Duodenal mucosa (tissue), 2 donors: ENCODE measurements at regions not wholly inside any gene's neighbourhood (a gene's known extent, or its start where the extent isn't known, plus 50 kb on each side); places are given as distances from the start of the nearest gene placed in this dataset.

Experiments used
- H3K27ac ChIP-seq: one replicate; pipeline ENCODE4 v1.7.0; 2013; ENCODE audit warnings: low read depth, low read length
- H3K27me3 ChIP-seq, 2 donors: one replicate each; pipeline ENCODE4 v1.7.0; 2013; ENCODE audit warnings: low read length in 2 of 2, control low read depth in 1 of 2; ENCODE audit not compliant: insufficient read depth in 2 of 2, control insufficient read depth in 1 of 2
- H3K36me3 ChIP-seq, 2 donors: one replicate each; pipeline ENCODE4 v1.7.0; 2013; ENCODE audit warnings: low read length in 2 of 2, control low read depth in 1 of 2; ENCODE audit not compliant: insufficient read depth in 2 of 2, control insufficient read depth in 1 of 2
- H3K4me1 ChIP-seq, 2 donors: one replicate each; pipeline ENCODE4 v1.7.0; 2013; ENCODE audit warnings: low read length in 2 of 2, control low read depth in 1 of 2; ENCODE audit not compliant: insufficient read depth in 2 of 2, control insufficient read depth in 1 of 2
- H3K4me3 ChIP-seq, 2 donors: one replicate each; pipeline ENCODE4 v1.7.0; 2013; ENCODE audit warnings: low read length in 2 of 2, low read depth in 1 of 2
- H3K9ac ChIP-seq, 2 donors: one replicate each; pipeline ENCODE4 v1.7.0; 2013; ENCODE audit warnings: low read length in 2 of 2, low read depth in 1 of 2
- H3K9me3 ChIP-seq, 2 donors: one replicate each; pipeline ENCODE4 v1.7.0; 2013; ENCODE audit warnings: low read length in 2 of 2, control low read depth in 1 of 2; ENCODE audit not compliant: control insufficient read depth in 1 of 2

DNA sequence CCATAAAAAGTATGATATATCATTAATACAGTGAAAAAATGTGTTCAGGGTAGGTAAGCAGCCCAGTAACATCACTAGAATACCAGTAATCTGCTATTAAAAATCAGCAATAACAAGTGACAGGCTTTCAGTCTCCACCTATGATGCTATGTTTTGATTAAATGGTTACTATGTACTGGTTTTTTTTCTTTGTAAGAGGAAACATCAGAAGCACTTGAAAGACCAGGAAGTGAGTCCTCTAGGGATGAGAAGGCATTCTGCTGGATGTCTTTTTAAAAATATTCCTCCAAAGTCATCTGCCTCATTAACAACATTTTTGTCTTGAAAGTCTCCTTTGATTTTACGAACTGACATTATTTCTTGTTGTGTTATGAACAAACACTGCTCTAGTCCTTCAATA lies 136.0 kb upstream of the FAM98A start:
- H3K9me3 ChIP-seq, result no peaks in the 10 kb centered on the region
- H3K9ac ChIP-seq, result no peak overlapping the region
- H3K27ac ChIP-seq, result no peak overlapping the region
- H3K36me3 ChIP-seq, result no peaks in the 10 kb centered on the region
- H3K4me3 ChIP-seq, result no peak overlapping the region
- no peaks in the 10 kb centered on the region for H3K27me3 ChIP-seq
- H3K4me1 ChIP-seq, result no peaks in the 10 kb centered on the region

DNA sequence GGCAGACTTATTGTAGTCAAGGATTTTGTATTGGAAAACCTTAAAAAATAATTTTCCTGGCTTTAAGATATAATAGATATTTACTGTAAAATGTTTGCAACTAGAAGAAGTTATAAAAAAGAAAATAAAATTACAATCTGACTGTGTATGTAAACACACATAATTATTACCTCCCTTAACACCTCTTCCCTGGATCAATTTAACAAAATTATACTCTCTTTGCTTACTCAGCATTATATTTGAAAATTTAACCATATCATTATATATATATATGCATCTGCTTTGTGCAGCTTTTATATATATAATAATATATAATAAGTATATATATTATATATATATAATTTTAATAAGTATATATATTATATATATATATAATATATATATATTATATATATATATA lies 131.7 kb upstream of the FAM98A start:
- H3K4me1 ChIP-seq, result no peaks in the 10 kb centered on the region
- H3K4me3 ChIP-seq, result no peak overlapping the region
- no peak overlapping the region for H3K27ac ChIP-seq
- H3K27me3 ChIP-seq, result no peaks in the 10 kb centered on the region
- H3K36me3 ChIP-seq, result no peaks in the 10 kb centered on the region
- H3K9ac ChIP-seq, result no peak overlapping the region
- H3K9me3 ChIP-seq, result no peaks in the 10 kb centered on the region

DNA sequence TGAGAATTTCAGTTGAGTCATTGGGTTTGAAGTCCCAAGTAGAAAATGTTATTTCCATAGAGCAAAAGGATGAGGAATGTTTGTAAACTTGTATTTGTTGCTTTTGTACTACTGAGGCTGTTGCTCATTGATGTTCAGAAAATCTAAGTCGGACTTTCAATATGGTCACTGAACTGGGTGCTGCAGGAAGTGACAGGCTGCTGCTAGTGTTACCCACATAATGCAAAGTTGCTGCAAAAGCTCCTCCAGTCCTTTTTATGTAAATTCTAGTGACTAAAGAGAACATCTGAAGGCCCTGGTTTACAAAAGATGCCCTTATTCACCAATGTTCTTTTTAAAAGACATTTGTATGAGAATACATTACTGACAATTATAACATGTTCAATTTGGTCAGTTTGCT lies 131.1 kb upstream of the FAM98A start:
- Histone ChIP-seq H3K9ac (no peak overlapping the region), H3K27ac (no peak overlapping the region)

DNA sequence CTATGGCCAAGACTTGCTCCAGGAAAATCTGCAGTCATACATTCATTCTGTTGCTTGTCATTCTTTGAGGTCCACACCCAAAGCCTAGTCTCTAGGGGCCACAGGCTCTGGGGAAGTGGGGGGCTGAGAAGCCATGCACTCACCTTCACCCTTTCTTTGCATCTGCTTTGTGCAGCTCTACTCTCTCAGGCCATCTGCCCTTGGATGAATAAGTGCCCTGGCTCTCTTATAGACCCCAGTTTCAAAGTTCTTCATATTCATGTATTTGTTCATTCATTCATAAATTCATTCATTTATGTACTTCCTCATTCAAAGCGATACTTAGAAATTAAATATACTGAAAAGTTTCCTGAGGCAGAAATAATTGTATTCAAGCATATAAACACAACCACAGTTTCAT lies 130.3 kb upstream of the FAM98A start:
- H3K4me1 ChIP-seq, result no peaks in the 10 kb centered on the region
- no peaks in the 10 kb centered on the region for H3K36me3 ChIP-seq
- H3K27me3 ChIP-seq, result no peaks in the 10 kb centered on the region
- H3K9me3 ChIP-seq, result no peaks in the 10 kb centered on the region
- no peak overlapping the region for H3K27ac ChIP-seq
- no peak overlapping the region for H3K4me3 ChIP-seq
- no peak overlapping the region for H3K9ac ChIP-seq

More for the DNA sequence above, 131.1 kb upstream of the FAM98A start:
- Histone ChIP-seq H3K4me1 (no peaks in the 10 kb centered on the region), H3K4me3 (no peak overlapping the region), H3K9me3 (no peaks in the 10 kb centered on the region), H3K36me3 (no peaks in the 10 kb centered on the region), H3K27me3 (no peaks in the 10 kb centered on the region)

DNA sequence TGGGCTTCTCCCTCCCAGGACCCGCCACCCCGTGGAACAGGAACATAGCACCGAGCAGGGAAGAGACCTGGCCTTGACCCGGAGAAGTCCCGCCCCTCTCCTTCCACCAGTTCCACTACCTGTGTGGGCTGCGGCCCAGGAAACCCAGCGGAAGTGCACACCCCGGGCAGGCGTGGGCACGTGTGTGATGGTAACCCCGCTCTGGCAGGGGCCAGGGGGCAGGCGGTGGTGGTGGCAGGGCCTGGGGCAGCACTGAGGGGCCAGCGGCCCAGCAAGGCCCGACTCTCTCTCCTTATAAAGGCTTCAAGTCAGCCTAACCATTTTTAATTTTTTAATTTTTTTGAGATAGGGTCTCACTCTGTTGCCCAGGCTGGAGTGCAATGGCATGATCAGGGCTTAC lies 129.0 kb upstream of the FAM98A start:
- Histone ChIP-seq H3K4me1 (no peaks in the 10 kb centered on the region), H3K27ac (no peak overlapping the region), H3K4me3 (no peak overlapping the region), H3K9ac (no peak overlapping the region), H3K9me3 (no peaks in the 10 kb centered on the region), H3K27me3 (no peaks in the 10 kb centered on the region), H3K36me3 (no peaks in the 10 kb centered on the region)

DNA sequence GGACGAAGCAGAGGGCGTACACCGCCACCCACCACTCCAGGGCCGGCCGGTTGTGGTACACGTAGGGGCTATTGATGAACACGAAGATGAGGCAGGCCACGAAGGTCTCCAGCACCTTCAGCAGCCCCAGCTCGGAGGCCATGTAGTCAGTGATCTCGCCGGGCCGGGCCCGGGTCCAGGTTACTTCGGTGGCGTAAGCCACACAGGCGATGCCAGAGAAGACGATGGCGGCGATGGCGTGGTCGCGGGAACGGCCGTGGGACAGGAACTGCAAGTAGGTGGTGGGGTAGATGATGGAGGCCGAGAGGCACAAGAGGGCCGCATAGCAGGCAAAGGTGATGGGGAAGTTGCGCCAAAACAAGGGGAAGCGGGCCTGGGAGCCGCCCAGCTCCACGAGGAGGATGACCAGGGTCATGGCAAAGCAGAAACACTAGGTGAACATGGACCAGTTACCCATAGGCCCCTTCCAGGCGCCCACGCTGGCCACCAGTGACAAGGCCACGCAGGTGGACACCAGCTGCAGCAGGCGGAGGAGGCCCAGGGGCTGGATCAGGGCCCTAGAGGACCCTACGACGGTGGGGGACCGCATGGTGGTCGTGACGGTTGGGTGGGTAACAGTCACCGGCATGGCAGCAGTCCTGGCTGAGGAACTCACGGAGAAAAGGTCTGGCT lies 128.4 kb upstream of the FAM98A start:
- Histone ChIP-seq H3K9ac (no peak overlapping the region), H3K36me3 (no peaks in the 10 kb centered on the region), H3K27me3 (no peaks in the 10 kb centered on the region), H3K4me1 (no peaks in the 10 kb centered on the region), H3K9me3 (no peaks in the 10 kb centered on the region), H3K4me3 (no peak overlapping the region), H3K27ac (no peak overlapping the region)

DNA sequence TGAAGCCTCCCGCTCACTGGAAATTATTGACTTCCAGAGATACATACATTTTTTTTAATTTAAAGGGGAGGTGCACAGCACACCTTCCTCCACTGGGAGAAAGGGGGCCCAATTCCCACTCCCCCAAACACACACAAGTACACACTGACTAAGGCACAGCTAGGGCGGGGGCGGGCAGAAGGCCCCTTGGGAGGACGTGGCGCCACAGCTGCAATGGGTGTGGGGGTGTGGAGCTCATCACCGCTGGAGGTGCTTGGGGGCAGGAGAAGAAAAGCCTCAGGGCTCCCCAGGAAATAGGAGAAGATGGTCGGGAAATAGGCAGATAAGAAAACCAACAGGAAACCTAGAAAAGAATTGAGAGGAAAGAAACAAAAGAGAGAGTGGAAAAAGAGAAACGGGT lies 127.3 kb upstream of the FAM98A start:
- Histone ChIP-seq H3K36me3 (no peaks in the 10 kb centered on the region), H3K4me3 (no peak overlapping the region), H3K27me3 (no peaks in the 10 kb centered on the region), H3K4me1 (no peaks in the 10 kb centered on the region), H3K9ac (no peak overlapping the region), H3K9me3 (no peaks in the 10 kb centered on the region), H3K27ac (no peak overlapping the region)

DNA sequence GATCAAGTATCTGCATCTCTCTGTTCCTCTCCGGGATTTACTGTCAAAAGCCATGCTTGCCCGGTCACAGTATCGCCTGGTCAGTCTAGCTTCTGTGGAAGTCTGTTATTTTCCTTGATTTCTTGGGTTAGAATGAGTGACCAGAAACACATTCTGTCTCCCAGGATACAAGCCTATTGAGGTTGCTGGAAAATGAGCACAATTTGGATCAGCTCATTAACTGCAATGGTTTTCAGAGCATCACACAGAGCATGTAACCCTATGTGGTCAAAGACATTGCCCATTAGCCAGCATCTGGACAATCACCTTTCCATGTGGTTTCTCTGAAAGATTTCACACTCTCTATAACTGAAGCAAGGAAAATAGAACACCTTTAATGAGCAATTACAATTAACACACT lies 124.2 kb upstream of the FAM98A start:
- Histone ChIP-seq H3K4me3 (no peak overlapping the region), H3K27me3 (no peaks in the 10 kb centered on the region), H3K4me1 (no peaks in the 10 kb centered on the region), H3K27ac (no peak overlapping the region), H3K9me3 (no peaks in the 10 kb centered on the region), H3K9ac (no peak overlapping the region), H3K36me3 (no peaks in the 10 kb centered on the region)

DNA sequence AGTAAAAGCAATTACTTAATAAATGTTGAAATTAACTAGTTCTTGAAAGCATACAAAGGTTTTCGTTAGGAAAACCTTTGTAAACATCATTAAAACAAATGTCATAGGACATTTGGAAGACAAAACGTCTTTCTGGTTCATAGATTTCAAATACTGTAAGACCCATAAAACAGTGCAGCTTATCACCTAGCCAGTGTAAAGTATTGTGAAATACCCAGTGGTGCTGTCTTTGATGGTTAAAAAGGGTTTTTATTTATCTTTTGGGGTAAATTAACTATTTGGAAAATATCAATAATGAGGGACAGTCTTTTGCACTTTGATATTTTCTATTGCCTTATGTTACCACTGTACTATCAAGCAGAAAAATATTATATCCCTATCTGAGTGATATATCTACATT lies 120.0 kb upstream of the FAM98A start:
- Histone ChIP-seq H3K4me3 (no peak overlapping the region), H3K9me3 (no peaks in the 10 kb centered on the region), H3K27ac (no peak overlapping the region), H3K9ac (no peak overlapping the region), H3K36me3 (no peaks in the 10 kb centered on the region), H3K4me1 (no peaks in the 10 kb centered on the region), H3K27me3 (no peaks in the 10 kb centered on the region)

DNA sequence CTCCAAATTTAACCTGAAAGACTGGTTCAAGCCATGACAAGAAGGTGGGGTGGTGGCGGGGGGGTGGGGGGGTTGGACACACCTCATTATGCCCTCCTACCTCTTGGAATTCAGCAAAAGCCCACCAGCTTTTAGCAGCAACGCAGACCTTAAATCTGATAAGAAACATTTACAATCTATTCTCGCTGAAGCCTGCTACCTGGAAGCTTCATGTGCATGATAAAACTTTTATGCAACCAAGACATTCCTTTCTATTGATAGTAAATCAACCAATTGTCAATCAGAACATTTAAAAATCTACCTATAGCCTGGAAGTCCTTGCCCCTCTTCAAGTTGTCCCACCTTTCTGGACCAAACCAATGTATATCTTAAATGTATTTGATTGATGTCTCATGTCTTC lies 113.6 kb upstream of the FAM98A start:
- Histone ChIP-seq H3K27me3 (no peaks in the 10 kb centered on the region), H3K4me3 (no peak overlapping the region), H3K9me3 (no peaks in the 10 kb centered on the region), H3K9ac (no peak overlapping the region), H3K4me1 (no peaks in the 10 kb centered on the region), H3K27ac (no peak overlapping the region), H3K36me3 (no peaks in the 10 kb centered on the region)

DNA sequence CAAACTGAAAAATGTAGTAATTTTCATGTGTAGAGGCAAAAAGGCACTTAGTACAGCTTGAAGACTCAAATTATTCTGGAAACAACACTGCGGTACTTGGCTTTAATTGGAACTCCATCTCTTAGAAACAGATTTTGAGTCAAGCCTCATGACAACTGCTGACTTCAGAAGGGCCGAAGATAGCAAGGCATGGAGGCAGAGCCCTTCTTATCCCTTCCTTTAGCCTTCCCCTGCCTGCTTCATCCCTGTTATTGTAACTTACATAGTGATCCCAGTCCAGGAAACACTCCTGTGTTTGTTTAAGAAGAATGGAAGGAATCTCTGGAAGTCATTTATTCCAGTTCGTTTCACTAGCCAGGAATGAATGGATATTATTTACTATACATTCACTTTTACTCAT lies 110.9 kb upstream of the FAM98A start:
- no peaks in the 10 kb centered on the region for H3K4me1 ChIP-seq
- H3K27ac ChIP-seq, result no peak overlapping the region

More for the DNA sequence above, 110.9 kb upstream of the FAM98A start:
- no peak overlapping the region for H3K4me3 ChIP-seq
- no peaks in the 10 kb centered on the region for H3K36me3 ChIP-seq
- no peaks in the 10 kb centered on the region for H3K9me3 ChIP-seq
- no peaks in the 10 kb centered on the region for H3K27me3 ChIP-seq
- no peak overlapping the region for H3K9ac ChIP-seq
